Activated CD4-positive, alpha-beta memory T cell treated with anti-CD3 and anti-CD28 coated beads, Interleukin-2, amount 10 ng/mL, durations not matched to agents 7 days and 5 days (primary cell): ENCODE measurements at regions not wholly inside any gene's neighbourhood (a gene's known extent, or its start where the extent isn't known, plus 50 kb on each side); places are given as distances from the start of the nearest gene placed in this dataset.
"Not testable (repeated sequence)": the region's sequence is repeated elsewhere in the genome, so short reads cannot be mapped to it uniquely, and the experiment has no call there.

Experiments
- CTCF ChIA-PET: fragments of 350-600 bp; sonication (Branson Sonifier 250); formaldehyde crosslinking; loops from one replicate; lab custom pipeline; 2021; ENCODE audit warnings: antibody characterized with exemption, inconsistent platforms; lab: Charles Lee
- POLR2A ChIA-PET: fragments of 350-600 bp; sonication (Branson Sonifier 250); formaldehyde crosslinking; loops from one replicate; lab custom pipeline; 2021; ENCODE audit warnings: antibody characterized with exemption; lab: Charles Lee
- DNase-seq: peaks from one replicate; pipeline ENCODE4 v3.0.0-alpha.2; 2020
- H3K27ac Mint-ChIP-seq: one replicate; pipeline ENCODE4 v1.8.0; 2021; ENCODE audit warnings: mild to moderate bottlenecking, mixed read lengths
- H3K27me3 Mint-ChIP-seq: one replicate; pipeline ENCODE4 v1.8.0; 2021; ENCODE audit warnings: mixed read lengths
- H3K36me3 Mint-ChIP-seq: one replicate; pipeline ENCODE4 v1.8.0; 2021; ENCODE audit warnings: low read depth, mixed read lengths
- H3K4me1 Mint-ChIP-seq: one replicate; pipeline ENCODE4 v1.8.0; 2021; ENCODE audit warnings: mixed read lengths
- H3K4me3 Mint-ChIP-seq: one replicate; pipeline ENCODE4 v1.8.0; 2021; ENCODE audit warnings: mild to moderate bottlenecking, mixed read lengths
- H3K9me3 Mint-ChIP-seq: one replicate; pipeline ENCODE4 v1.8.0; 2021; ENCODE audit warnings: mixed read lengths

DNA sequence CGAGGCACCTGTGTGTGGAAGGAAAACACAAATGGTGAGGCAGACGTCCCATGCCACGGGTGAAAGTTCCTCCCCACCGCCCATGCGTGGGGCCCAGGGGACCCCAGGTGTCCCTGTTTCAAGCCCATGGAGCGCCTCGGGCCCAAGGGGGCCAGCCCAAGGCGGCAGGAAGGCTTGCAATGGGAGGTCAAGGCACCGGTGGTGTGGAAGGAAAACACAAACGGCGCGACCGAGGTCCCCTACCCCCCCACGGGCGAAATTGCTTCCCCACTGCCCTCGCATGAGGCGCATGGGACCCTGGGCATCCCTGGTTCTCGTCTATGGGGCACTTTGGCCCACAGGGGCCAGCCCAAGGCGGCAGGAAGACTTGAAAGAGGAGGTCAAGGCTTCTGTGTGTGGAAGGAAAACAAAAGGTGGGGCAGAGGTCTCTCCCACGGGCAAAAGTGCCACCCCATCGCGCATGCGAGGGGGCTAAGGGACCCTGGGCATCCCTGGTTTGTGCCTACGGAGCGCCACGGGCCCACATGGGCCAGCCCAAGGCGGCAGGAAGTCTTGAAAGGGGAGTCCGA is 379.4 kb downstream of the ALG10 start:
- peak; percentile 8 for DNase-seq
- no peaks in the 10 kb centered on the region for H3K4me1 Mint-ChIP-seq
- H3K36me3 Mint-ChIP-seq = peaks cover 2% of the 10 kb centered on the region
- no peak overlapping the region for H3K27ac Mint-ChIP-seq
- CTCF ChIA-PET = no interaction called here
- no peak overlapping the region for H3K4me3 Mint-ChIP-seq
- H3K27me3 Mint-ChIP-seq = no peaks in the 10 kb centered on the region
- POLR2A ChIA-PET = no interaction called here
- H3K9me3 Mint-ChIP-seq = peaks cover 30% of the 10 kb centered on the region

DNA sequence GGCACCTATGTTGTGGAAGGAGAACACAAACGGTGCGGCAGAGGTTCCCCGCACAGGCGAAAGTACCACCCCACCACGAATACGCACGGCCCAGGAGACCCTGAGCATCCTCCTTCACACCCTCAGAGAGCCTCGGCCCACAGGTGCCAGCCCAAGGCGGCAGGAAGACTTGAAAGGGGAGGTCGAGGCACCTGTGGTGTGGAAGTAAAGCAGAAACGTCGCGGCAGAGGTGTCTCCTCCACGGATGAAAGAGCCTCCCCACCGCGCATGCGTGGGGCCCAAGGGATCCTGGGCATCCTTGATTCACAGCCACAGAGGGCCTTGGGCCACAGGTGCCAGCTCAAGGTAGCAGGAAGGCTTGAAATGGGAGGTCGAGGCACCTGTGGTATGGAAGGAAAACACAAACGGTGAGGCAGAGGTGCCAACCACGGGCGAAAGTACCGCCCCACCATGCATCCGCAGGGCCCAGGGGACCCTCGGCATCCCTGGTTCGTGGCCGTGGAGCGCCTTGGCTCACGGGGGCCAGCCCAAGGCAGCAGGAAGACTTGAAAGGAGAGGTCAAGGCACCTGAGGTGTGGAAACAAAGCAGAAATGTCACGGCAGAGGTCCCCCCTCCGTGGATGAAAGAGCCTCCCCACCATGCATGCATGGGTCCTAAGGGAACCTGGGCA is 380.1 kb downstream of the ALG10 start:
- peaks cover 36% of the 10 kb centered on the region for H3K9me3 Mint-ChIP-seq
- peak; percentile 9 for DNase-seq

DNA sequence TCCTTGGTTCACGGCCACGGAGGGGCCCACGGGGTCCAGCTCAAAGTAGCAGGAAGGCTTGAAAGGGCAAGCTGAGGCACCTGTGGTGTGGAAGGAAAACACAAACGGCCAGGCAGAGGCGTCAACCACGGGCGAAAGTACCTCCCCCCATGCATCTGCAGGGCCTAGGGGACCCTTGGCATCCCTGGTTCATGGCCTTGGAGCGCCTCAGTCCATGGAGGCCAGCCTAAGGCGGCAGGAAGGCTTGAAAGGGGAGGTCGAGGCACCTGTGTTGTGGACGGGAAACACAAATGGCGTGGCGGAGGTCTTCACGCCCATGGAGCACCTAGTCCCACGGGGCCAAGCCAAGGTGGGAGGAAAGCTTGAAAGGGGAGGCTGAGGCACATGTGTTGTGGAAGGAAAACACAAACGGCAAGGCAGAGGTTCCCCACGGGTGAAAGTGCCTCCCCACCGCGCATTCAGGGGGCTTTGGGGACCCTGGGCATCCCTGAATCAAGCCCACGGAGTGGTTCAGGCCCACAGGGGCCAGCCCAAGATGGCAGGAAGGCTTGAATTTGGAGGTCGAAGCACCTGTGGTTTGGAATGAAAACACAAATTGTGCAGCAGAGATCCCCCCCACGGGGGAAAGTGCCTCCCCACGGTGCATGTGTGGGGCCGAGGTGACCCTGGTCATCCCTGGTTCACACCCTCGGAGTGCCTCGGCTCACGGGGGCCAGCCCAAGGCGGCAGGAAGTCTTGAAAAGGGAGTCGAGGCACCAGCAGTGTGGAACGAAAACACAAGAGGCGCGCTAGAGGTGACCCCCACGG is 380.8 kb downstream of the ALG10 start:
- ChIA-PET POLR2A (no interaction called here), CTCF (no interaction called here)
- Mint-ChIP-seq H3K27me3 (no peaks in the 10 kb centered on the region), H3K4me1 (no peaks in the 10 kb centered on the region), H3K36me3 (peaks cover 2% of the 10 kb centered on the region), H3K9me3 (peaks cover 35% of the 10 kb centered on the region), H3K27ac (no peak overlapping the region), H3K4me3 (no peak overlapping the region)
- DNase-seq = peak; percentile 3

More for the DNA sequence above, 380.1 kb downstream of the ALG10 start:
- no peak overlapping the region for H3K4me3 Mint-ChIP-seq
- H3K36me3 Mint-ChIP-seq = peaks cover 2% of the 10 kb centered on the region
- CTCF ChIA-PET = no interaction called here
- POLR2A ChIA-PET = no interaction called here
- H3K27ac Mint-ChIP-seq = no peak overlapping the region
- H3K4me1 Mint-ChIP-seq = no peaks in the 10 kb centered on the region
- H3K27me3 Mint-ChIP-seq = no peaks in the 10 kb centered on the region

DNA sequence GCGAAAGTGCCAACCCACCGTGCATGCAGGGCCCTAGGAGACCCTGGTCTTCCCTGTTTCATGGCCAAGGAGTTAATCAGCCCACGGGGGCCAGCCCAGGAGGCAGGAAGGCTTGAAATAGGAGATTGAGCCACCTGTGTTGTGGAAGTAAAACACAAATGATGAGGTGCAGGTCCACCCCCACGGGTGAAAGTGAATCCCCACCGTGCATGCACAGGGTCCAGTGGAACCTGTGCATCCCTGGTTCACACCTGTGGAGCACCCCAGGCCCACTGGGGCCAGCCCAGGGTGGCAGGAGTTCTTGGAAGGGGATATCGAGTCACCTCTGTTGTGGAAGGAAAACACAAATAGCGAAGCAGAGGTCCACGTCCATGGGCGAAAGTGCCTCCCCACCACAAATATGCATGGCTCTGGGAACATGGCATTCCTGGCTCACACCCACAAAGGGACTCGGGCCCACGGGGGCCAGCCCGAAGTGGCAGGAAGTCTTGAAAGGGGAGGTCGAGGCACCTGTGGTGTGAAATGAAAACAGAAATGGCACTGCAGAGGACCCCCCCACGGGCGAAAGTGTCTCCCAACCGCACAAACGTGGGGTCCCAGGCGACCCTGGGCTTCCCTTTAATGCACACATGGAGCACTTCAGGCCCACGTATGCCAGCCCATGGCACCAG is 381.5 kb downstream of the ALG10 start:
- no peaks in the 10 kb centered on the region for H3K4me1 Mint-ChIP-seq

DNA sequence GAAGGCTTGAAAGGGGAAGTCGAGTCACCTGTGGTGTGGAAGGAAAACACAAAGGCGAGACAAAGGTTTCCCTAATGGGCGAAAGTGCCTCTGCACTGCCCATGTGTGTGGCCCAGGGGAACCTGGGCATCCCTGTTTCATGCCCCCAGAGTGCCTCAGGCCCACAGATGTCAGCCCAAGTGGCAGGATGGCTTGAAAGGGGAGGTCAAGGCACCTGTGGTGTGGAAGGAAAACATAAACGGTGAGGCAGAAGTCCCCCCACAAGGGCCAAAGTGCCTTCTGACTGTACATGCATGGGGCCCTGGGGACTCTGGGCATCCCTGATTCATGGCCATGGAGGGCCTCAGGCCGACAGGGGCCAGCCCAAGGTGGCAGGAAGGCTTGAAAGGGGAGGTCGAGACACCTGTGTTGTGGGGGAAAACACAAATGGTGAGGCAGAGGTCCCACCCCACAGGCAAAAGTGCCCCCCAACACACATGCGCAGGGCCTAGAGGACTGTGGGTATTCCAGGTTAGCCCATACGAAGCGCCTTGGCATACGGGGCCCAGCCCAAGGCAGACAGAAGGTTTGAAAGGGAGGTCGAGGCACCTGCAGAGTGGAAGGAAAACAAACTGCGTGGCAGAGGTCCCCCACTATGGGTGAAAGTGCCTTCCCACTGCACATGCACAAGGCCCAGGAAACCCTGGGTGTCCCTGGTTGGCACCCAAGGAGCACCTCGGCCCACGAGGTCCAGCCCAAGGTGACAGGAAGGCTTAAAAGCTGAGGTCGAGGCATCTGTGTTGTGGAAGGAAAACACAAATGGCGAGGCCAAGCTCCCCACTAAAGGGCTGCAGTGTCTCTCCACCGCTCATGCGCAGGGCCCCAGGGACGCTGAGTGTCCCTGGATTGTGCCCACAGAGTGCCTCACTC is 382.3 kb downstream of the ALG10 start:
- H3K27ac Mint-ChIP-seq = no peak overlapping the region
- H3K4me3 Mint-ChIP-seq = no peak overlapping the region
- H3K27me3 Mint-ChIP-seq = no peaks in the 10 kb centered on the region
- peaks cover 40% of the 10 kb centered on the region for H3K9me3 Mint-ChIP-seq
- peaks cover 2% of the 10 kb centered on the region for H3K36me3 Mint-ChIP-seq
- ChIA-PET CTCF (no interaction called here), POLR2A (no interaction called here)
- no peak for DNase-seq
- H3K4me1 Mint-ChIP-seq = no peaks in the 10 kb centered on the region

More for the DNA sequence above, 381.5 kb downstream of the ALG10 start:
- Mint-ChIP-seq H3K9me3 (peaks cover 35% of the 10 kb centered on the region), H3K27me3 (no peaks in the 10 kb centered on the region), H3K27ac (no peak overlapping the region), H3K36me3 (peaks cover 2% of the 10 kb centered on the region), H3K4me3 (no peak overlapping the region)
- CTCF ChIA-PET = no interaction called here
- POLR2A ChIA-PET = no interaction called here
- DNase-seq = peak; percentile 6

DNA sequence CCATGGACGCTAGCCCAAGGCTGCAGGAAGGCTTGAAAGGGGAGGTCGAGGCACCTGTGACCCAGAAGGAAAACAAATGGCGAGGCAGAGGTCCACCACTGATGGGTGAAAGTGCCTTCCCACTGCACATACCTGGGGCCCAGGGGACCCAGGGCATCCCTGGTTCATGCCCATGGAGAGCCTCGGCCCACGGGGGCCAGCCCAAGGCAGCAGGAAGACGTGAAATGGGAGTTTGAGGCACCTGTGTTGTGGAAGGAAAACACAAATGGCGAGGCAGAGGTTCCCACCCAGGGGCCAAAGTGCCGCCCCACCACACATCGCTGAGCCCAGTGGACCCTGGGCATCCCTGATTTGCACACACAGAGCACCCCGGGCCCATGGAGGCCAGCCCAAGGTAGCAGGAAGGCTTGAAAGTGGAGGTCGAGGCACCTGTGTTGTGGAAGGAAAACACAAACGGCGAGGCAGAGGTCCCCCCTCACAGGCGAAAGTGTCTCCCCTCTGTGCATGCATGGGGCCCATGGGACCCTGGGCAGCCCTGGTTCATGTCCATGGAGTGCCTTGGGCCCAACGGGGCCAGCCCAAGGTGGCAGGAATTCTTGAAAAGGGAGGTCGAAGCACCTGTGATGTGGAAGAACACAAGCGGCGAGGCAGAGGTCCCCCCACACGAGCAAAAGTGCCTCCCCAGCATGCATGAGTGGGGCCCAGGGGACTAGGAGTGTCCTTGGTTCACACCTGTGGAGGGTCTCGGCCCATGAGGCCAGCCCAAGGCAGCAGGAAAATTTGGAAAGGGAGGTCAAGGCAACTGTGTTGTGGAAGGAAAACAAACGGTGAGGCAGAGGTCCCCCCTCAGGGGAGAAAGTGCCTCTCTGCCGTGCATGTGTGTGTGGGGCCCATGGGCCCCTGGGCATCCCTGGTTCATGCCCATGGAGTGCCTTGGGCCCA is 383.3 kb downstream of the ALG10 start:
- DNase-seq = peak; percentile 6
- Mint-ChIP-seq H3K9me3 (peaks cover 38% of the 10 kb centered on the region), H3K36me3 (peaks cover 4% of the 10 kb centered on the region), H3K27ac (no peak overlapping the region), H3K27me3 (no peaks in the 10 kb centered on the region), H3K4me3 (no peak overlapping the region), H3K4me1 (no peaks in the 10 kb centered on the region)
- CTCF ChIA-PET = no interaction called here
- POLR2A ChIA-PET = no interaction called here

DNA sequence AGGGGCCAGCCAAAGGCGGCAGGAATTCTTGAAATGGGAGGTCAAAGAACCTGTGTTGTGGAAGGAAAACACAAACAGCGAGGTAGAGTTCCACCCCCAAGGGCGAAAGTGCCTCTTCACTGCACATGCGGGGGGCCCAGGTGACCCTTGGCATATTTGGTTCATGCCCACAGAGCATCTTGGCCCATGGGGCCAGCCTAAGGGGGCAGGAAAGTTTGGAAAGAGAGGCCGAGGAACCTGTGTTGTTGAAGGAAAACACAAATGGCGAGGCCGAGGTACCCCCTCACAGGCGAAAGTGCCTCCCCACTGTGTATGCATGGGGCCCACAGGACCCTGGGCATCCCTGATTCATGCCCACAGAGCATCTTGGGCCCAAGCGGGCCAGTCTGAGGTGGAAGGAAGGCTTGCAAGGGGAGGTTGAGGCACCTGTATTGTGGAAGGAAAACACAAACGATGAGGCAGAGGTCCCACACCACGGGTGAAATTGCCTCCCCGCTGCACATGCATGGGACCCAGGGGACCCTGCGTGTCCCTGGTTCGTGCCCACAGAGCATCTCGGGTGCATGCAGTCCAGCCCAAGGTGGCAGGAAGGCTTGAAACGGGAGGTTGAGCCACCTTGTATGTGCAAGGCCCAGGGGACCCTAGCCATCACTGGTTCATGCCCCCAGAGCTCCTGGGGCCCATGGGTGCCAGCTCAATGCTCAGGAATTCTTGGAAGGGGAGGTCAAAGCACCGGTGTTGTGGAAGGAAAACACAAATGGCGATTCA is 384.1 kb downstream of the ALG10 start:
- peaks cover 40% of the 10 kb centered on the region for H3K9me3 Mint-ChIP-seq
- H3K36me3 Mint-ChIP-seq = peaks cover 4% of the 10 kb centered on the region
- peak; percentile 2 for DNase-seq
- H3K27me3 Mint-ChIP-seq = no peaks in the 10 kb centered on the region
- H3K4me1 Mint-ChIP-seq = no peaks in the 10 kb centered on the region
- H3K4me3 Mint-ChIP-seq = no peak overlapping the region
- ChIA-PET CTCF (no interaction called here), POLR2A (no interaction called here)
- H3K27ac Mint-ChIP-seq = no peak overlapping the region

DNA sequence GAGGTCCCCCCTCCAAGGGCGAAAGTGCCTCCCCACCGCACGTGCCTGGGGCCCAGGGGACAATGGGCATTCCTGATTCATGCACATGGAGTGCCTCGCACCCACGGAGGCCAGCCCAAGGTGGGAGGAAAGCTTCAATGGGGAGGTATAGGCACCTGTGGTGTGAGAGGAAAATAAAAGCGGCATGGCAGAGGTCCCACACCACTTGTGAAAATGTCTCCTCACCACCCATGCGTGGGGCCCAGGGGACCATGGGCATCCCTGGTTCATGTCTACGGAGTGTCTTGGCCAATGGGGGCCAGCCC is 384.7 kb downstream of the ALG10 start:
- Mint-ChIP-seq H3K4me1 (no peaks in the 10 kb centered on the region), H3K27me3 (no peaks in the 10 kb centered on the region), H3K27ac (no peak overlapping the region), H3K9me3 (peaks cover 40% of the 10 kb centered on the region), H3K36me3 (peaks cover 4% of the 10 kb centered on the region), H3K4me3 (no peak overlapping the region)
- CTCF ChIA-PET = no interaction called here
- POLR2A ChIA-PET = no interaction called here
- no peak for DNase-seq

DNA sequence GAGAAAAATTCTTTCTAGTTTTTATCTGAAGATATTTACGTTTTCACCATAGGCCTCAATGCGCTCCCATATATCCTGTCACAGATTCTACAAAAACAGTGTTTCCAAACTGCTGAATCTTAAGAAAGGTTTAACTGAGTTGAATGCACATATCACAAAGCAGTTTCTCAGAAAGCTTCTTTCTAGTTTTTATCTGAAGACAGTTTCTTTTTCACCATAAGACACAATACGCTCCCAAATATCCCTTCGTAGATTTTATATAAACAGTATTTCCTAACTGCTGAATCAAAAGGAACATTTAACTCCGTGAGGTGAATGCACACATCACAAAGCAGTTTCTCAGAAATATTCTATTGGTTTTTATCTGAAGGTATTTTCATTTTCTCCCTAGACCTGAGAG is 385.5 kb downstream of the ALG10 start:
- Mint-ChIP-seq H3K9me3 (peaks cover 40% of the 10 kb centered on the region), H3K4me3 (no peak overlapping the region), H3K36me3 (peaks cover 4% of the 10 kb centered on the region), H3K4me1 (no peaks in the 10 kb centered on the region), H3K27me3 (no peaks in the 10 kb centered on the region), H3K27ac (no peak overlapping the region)
- POLR2A ChIA-PET = no interaction called here
- DNase-seq = no peak
- CTCF ChIA-PET = no interaction called here

DNA sequence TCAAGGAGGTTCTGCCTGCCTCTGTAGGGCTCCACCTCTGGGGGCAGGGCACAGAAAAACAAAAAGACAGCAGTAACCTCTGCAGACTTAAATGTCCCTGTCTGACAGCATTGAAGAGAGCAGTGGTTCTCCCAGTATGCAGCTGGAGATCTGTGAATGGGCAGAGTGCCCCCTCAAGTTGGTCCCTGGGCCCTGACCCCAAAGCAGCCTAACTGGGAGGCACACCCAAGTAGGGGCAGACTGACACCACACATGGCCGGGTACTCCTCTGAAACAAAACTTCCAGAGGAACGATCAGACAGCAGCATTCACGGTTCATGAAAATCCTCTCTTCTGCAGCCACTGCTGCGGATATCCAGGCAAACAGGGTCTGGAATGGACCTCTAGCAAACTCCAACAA is 409.2 kb downstream of the ALG10 start:
- H3K4me1 Mint-ChIP-seq, CTCF ChIA-PET, H3K27ac Mint-ChIP-seq, H3K4me3 Mint-ChIP-seq, H3K36me3 Mint-ChIP-seq, DNase-seq, POLR2A ChIA-PET, H3K27me3 Mint-ChIP-seq: not testable (repeated sequence)
- peaks cover 28% of the 10 kb centered on the region for H3K9me3 Mint-ChIP-seq
